ENCODE measurements at regions not wholly inside any gene's neighbourhood (a gene's known extent, or its start where the extent isn't known, plus 50 kb on each side); places are given as distances from the start of the nearest gene placed in this dataset.

- TF ChIP-seq CTCF (IDR thresholded peaks at IDR 0.05; ENCODE audit: insufficient read depth, low read length), result no peak
- TF ChIP-seq POLR2AphosphoS5 (IDR thresholded peaks at IDR 0.05; ENCODE audit: low read depth), result no peak
- TF ChIP-seq SPI1 (IDR thresholded peaks at IDR 0.05; ENCODE audit: borderline replicate concordance, low read depth), result no peak
These were observed 241.3 kb downstream of the PRDM2 start for GRCh38 chr1:13941315-13941714.
